K562 (cell line): ENCODE measurements at regions not wholly inside any gene's neighbourhood (a gene's known extent, or its start where the extent isn't known, plus 50 kb on each side); places are given as distances from the start of the nearest gene placed in this dataset.

ENCODE experiments used
- PTTG1 ChIP-seq: fragments of 450-650 bp; IDR thresholded peaks from 2 replicates; pipeline ENCODE4 v1.6.1; 2016; ENCODE audit warnings: low read depth, mild to moderate bottlenecking, missing genetic modification characterization, missing compliant biosample characterization
- ZBTB40 ChIP-seq, 2 experiments: fragments of 450-650 bp in 1 of 2; sonication (generic) in 1 of 2; formaldehyde crosslinking in 1 of 2; IDR thresholded peaks; 2 replicates each; pipeline versions ENCODE4 v1.7.1 to v1.9.0; 2016 to 2022; ENCODE audit warnings: inconsistent platforms in 1 of 2, mild to moderate bottlenecking in 1 of 2, missing genetic modification reagents in 1 of 2
- ZNF431 ChIP-seq: sonication (generic); formaldehyde crosslinking; IDR thresholded peaks from 2 replicates; pipeline ENCODE4 v1.8.0; 2022; ENCODE audit warnings: mild to moderate bottlenecking, missing genetic modification reagents

- no peak for TF ChIP-seq ZBTB40 (IDR thresholded peaks at IDR 0.05)
- TF ChIP-seq ZBTB40 (CRISPR knock-in tag; IDR thresholded peaks at IDR 0.05): no peak
- TF ChIP-seq PTTG1 (tag): no peak
- no peak for TF ChIP-seq ZNF431 (CRISPR knock-in tag)
Measured at GRCh38 chr2:195001924-195002323, 655.1 kb upstream of the SLC39A10 start (continued).
